Lower lobe of right lung (tissue), 2 donors: ENCODE measurements at regions not wholly inside any gene's neighbourhood (a gene's known extent, or its start where the extent isn't known, plus 50 kb on each side); places are given as distances from the start of the nearest gene placed in this dataset.

Experiments
- ATAC-seq, 2 donors: fragments of 200-7000 bp; cut with Tn5 transposase; one replicate each; pipeline ENCODE4 v1.9.1; 2020 to 2022; ENCODE audit warnings: mild to moderate bottlenecking in 2 of 2, moderate library complexity in 2 of 2
- DNase-seq: peaks from one replicate; pipeline ENCODE4 v3.0.0-alpha.2; 2020
- H3K27ac ChIP-seq: fragments of 200-600 bp; one replicate; pipeline ENCODE4 v1.8.0; 2022
- H3K27me3 ChIP-seq: fragments of 200-600 bp; one replicate; pipeline ENCODE4 v1.8.0; 2022; ENCODE audit warnings: low read depth
- H3K36me3 ChIP-seq: fragments of 200-600 bp; one replicate; pipeline ENCODE4 v1.8.0; 2022; ENCODE audit warnings: mild to moderate bottlenecking
- H3K4me1 ChIP-seq: fragments of 200-600 bp; one replicate; pipeline ENCODE4 v1.8.0; 2022
- H3K4me3 ChIP-seq: fragments of 200-600 bp; one replicate; pipeline ENCODE4 v1.8.0; 2022; ENCODE audit warnings: mild to moderate bottlenecking
- H3K9me3 ChIP-seq: fragments of 200-600 bp; one replicate; pipeline ENCODE4 v1.8.0; 2022
- intact Hi-C: fragments of 100-400 bp; cut with DNase I; formaldehyde crosslinking; loops from one replicate; pipeline ENCODE4 v1.11.0; 2022
- TF ChIP-seq, protein P1 (sequence below): fragments of 200-600 bp; IDR thresholded peaks from one replicate; pipeline ENCODE4 v1.8.0; 2022; ENCODE audit warnings: antibody characterized with exemption, mild to moderate bottlenecking
- donor health status: DM: no; HTN: yes; CAD: no; lungs with severe emphysema.

DNA sequence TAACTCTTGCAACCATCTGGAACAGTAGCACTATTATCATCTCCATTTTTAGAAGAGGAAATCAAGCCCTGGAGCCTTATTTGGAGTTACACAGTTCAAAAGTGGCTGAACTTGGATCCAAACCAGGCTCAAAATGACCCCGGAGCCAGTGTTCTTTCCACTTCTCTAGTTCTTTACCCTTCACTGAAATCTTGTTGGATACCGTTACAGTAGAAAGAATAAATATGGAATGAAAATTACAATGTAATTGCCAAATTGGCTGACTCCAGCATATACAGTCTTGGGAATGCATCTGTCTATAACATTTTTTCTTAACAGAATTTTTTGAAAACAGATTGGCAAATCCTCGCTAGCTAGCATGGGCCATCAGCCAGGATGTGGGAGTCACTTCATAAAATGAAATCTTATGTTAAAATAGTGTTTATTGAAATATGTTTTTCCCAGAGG is 261.4 kb downstream of the CTH start:
- H3K27ac ChIP-seq: no peak overlapping the region
- no peak for DNase-seq
- H3K36me3 ChIP-seq: no peaks in the 10 kb centered on the region
- H3K4me1 ChIP-seq: no peaks in the 10 kb centered on the region
- ATAC-seq: no peak
- no peaks in the 10 kb centered on the region for H3K9me3 ChIP-seq
- intact Hi-C loops: no loop called here
- H3K4me3 ChIP-seq: no peak overlapping the region
- no peaks in the 10 kb centered on the region for H3K27me3 ChIP-seq
- TF ChIP-seq, protein P1, sequence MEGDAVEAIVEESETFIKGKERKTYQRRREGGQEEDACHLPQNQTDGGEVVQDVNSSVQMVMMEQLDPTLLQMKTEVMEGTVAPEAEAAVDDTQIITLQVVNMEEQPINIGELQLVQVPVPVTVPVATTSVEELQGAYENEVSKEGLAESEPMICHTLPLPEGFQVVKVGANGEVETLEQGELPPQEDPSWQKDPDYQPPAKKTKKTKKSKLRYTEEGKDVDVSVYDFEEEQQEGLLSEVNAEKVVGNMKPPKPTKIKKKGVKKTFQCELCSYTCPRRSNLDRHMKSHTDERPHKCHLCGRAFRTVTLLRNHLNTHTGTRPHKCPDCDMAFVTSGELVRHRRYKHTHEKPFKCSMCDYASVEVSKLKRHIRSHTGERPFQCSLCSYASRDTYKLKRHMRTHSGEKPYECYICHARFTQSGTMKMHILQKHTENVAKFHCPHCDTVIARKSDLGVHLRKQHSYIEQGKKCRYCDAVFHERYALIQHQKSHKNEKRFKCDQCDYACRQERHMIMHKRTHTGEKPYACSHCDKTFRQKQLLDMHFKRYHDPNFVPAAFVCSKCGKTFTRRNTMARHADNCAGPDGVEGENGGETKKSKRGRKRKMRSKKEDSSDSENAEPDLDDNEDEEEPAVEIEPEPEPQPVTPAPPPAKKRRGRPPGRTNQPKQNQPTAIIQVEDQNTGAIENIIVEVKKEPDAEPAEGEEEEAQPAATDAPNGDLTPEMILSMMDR: no peak

DNA sequence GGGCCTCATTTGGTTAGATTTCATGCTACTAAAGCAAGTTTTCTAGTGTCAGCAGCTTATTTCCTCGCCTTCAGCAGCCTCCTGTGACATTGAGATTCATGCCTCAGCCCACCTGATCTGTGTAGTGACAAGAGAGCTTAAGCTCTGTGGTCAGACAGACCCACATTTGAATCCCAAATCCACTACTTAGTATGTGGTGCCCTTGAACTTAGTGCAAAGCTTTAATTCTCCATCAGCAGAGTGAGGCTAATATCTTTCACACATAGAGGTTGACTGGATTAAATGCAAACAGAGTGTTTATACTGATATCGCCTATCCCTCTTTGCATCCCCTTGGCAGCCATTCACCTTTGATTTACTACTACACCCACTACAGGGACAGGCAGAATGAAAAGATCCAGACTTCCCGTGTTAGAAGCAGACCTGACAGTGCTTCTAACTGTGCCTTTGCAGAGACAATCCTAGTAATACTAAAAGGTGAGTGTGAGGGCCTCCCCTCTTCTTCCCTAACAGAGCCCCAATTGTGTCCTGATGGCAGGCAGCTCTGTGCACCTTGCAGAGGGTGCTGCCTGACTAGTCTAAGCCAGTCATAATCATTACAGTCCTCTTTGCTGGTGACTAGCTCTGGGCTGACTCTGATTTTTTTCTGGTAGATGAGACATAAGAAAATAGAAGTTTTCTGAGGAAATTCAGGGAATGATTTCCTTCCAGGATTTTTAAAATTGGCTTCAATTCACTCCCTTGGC is 264.0 kb downstream of the CTH start:
- TF ChIP-seq, protein P1: no peak
- Histone ChIP-seq H3K27ac (no peak overlapping the region), H3K36me3 (no peaks in the 10 kb centered on the region), H3K4me1 (no peaks in the 10 kb centered on the region), H3K4me3 (no peak overlapping the region), H3K9me3 (no peaks in the 10 kb centered on the region), H3K27me3 (no peaks in the 10 kb centered on the region)
- no peak for ATAC-seq
- no peak for DNase-seq
- intact Hi-C loops: no loop called here

DNA sequence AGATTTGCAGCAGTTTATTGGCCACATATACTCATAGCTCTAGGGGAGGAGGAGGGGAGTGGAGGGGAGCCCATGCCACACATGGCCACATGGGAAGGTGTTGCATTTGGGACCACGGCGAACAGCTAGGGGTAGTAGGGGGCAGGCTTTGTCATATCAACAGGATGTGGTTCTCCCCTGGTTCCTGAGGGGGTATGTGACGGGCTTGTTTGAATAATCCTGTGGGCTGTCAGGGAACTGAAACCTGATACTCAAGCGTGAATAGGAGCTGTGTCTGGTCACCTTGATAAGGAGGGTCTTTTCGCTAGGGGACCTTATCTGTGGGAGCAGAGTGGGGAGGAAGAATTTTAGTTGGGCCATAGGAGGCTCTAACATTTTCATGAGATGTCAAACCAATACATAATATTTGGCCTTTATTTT is 264.7 kb downstream of the CTH start:
- no peak for ATAC-seq
- Histone ChIP-seq H3K36me3 (no peaks in the 10 kb centered on the region), H3K27me3 (no peaks in the 10 kb centered on the region), H3K9me3 (no peaks in the 10 kb centered on the region), H3K27ac (no peak overlapping the region), H3K4me1 (no peaks in the 10 kb centered on the region), H3K4me3 (no peak overlapping the region)
- TF ChIP-seq, protein P1: no peak
- intact Hi-C loops: no loop called here
- no peak for DNase-seq

DNA sequence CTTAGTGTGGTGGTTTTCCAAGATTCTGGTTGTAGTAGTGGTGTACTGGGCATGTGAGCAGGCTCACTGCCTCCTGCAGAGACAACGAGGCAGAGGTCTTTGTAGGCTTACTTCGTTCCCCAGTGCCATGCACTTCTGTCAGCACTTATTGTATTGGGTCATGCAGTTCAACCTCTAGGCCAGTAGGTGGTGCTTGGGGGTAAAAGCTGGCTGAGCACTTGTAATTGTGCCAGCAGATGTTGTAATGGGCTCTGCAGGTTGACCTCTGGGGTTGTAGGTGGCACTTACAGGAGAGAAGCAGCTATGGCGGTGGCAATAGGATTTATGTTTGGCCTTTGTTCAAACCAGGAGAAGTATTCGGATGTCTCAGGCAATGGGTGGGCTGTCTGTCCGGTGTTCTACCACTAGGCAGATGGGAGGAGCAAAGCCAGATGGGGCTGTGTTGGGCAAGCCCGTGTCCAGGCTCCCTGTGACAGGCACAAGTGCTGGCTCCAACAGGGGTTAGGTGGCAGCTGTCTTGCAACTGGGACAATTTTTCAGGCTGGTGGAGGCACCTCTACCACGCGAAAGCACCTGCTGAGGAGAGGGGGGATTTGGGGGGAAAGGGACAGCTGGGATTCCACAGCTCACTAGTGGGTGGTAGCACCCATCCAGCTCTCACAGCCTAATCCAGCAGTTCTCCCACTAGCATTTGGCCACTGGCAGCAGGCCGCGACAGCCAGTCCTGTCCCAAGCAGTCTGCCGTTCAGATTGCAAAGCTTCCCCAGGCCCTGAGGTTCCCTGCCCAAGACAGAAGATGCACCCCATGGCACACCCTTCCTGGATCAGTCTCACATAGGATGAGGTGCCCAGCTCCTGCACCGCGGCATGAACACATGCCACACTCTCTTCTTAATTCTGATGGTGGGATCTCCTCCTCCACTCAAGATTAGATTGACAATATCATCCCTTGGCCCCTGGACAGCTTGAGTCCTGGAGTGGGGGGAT is 274.5 kb downstream of the CTH start:
- H3K36me3 ChIP-seq: no peaks in the 10 kb centered on the region
- DNase-seq (peak; percentile 49), ATAC-seq (peak; percentile 91 to 95)
- intact Hi-C loops: loop anchor here (5.0 kb wide), 1 partner anchor 362 kb away; the partner anchor contains the start of gene PTGER3
- no peaks in the 10 kb centered on the region for H3K27me3 ChIP-seq
- no peaks in the 10 kb centered on the region for H3K4me1 ChIP-seq
- H3K4me3 ChIP-seq: no peak overlapping the region
- TF ChIP-seq, protein P1: peak; percentile 89
- H3K27ac ChIP-seq: no peak overlapping the region
- H3K9me3 ChIP-seq: no peaks in the 10 kb centered on the region

DNA sequence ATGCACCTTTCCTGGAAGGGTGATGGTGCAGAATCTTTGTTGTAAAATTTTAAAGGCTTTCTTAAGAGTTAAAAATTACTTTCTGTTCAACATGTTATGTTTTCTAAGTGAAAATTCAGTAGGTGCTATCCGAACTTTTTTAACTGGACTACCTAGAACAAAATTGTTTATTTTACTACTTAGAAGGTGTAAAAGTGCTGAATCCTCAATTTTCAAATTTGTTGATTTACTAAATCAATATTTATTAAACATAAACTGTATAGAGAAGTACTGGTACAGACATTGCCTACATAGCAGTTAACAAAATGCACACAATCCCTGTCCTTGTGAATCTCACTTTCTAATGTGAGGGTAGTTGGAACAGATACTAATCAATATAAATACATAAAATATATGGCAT is 277.5 kb downstream of the CTH start:
- intact Hi-C loops: loop anchor here (5.0 kb wide), 1 partner anchor 359 kb away; the partner anchor contains the start of gene PTGER3
- no peaks in the 10 kb centered on the region for H3K9me3 ChIP-seq
- TF ChIP-seq, protein P1: no peak

More for the DNA sequence above, 277.5 kb downstream of the CTH start:
- no peak overlapping the region for H3K4me3 ChIP-seq
- H3K36me3 ChIP-seq: no peaks in the 10 kb centered on the region
- no peak overlapping the region for H3K27ac ChIP-seq
- no peak for ATAC-seq
- DNase-seq: no peak
- H3K27me3 ChIP-seq: no peaks in the 10 kb centered on the region
- H3K4me1 ChIP-seq: no peaks in the 10 kb centered on the region
